Islet of Langerhans (tissue), 1 donor: ENCODE measurements at regions not wholly inside any gene's neighbourhood (a gene's known extent, or its start where the extent isn't known, plus 50 kb on each side); places are given as distances from the start of the nearest gene placed in this dataset.
"Not testable (repeated sequence)": the region's sequence is repeated elsewhere in the genome, so short reads cannot be mapped to it uniquely, and the experiment has no call there.

ENCODE experiments used
- FAIRE-seq: peaks from one replicate; lab custom pipeline; 2011; peaks lifted over from hg19 to GRCh38; lab: Jason Lieb, UNC

GRCh38 chr1:60808676-60809075, 273.7 kb upstream of the NFIA start:
- no peak for FAIRE-seq

DNA sequence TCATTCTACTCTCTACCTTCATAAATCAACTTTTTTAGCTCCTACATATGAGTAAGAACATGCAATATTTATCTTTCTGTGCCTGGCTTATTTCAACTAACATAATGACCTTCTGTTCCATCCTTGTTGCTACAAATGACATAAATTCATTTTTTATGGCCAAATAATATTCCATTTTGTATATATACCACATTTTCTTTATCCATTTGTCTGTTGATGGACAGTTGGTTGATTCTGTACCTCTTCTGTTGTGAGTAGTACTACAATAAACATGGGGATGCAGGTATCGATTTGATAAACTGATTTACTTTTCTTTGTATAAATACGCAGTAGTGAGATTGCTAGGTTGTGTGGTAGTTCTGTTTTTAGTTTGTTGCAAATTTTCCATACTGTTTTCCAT, 279.5 kb upstream of the NFIA start:
- no peak for FAIRE-seq

GRCh38 chr1:60797351-60797750, 285.0 kb upstream of the NFIA start:
- FAIRE-seq = no peak

GRCh38 chr1:60791226-60791625, 291.1 kb upstream of the NFIA start:
- FAIRE-seq = no peak

GRCh38 chr1:60773099-60773498, 309.3 kb upstream of the NFIA start:
- not testable (repeated sequence) for FAIRE-seq

DNA sequence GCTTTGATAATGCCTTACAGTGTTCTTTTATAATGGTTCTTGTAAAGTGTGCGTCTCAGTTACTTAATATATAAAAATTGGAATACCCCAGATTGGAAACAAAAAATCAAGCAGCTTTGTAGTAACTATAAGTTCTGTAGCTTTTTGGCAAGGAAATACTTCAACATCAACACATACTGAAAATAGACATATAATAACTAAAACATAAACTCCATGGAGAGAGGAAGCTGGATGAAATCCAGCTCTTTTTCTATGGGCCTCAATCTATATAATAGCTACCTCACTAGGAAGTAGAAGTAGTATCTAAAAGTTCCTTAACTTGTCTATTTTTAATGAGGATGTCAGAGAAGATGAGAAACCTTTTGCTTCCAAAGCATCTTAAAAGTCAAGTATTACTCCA, 313.3 kb upstream of the NFIA start:
- FAIRE-seq = no peak

- no peak for FAIRE-seq
Observed at GRCh38 chr1:60765204-60765603, 317.2 kb upstream of the NFIA start.

GRCh38 chr1:60764489-60764888, 317.9 kb upstream of the NFIA start:
- no peak for FAIRE-seq

DNA sequence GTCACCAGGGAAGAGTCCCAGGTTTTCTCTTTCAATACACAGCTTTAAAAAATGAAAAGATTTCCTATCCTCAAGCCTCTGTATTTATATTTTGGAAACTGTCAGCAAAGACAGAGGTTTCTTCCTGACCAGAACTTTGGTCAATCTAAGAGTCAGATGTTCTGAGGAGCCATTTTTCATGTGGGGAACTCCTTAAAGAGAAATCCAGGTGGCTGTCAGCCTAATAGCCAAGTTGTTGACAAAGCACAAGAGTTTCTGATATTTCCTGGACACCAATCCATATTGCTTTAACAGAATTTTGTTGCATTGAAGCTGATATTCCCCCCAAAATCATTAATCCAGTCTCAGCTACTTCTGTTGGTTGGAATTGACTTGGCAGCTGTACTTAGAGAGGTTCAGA, 318.6 kb upstream of the NFIA start:
- FAIRE-seq = no peak

DNA sequence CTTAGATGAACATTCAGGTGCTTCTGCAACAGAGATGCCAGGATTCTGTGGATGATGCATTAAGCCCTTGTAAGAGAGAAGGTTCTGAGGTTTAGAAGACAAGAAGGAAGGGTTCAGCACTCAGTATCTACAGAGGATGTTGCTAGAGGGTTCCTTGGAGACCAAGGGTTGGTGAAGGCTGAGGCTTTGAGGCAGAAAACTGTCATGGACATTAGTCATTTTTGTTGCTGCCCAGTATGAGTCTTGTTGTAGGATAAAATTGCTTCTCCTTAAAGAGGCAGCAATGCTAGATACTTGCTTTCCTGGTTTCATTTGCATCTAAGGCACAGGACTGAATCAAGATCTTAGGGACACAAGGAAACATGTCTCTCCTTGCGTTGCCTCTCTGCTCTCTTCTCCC, 319.4 kb upstream of the NFIA start:
- no peak for FAIRE-seq

DNA sequence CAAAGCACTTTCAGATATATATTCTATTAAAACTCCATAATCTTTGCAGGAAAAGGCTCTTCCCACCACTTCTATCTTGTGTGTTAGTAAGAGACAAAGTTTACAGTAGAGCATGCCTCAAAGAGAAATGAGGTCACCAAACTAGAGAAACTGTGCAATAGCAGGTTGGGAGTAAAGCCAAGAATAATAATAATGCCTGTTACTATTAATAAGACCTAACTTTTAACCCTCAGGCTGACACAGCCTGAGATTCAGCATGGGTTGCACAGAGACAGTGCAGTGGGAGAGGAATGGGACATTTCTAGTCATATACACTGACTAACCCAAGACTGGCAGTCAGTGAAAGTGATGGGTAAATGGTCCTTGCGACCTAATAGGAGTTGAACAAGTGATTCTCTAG, 320.2 kb upstream of the NFIA start:
- no peak for FAIRE-seq

GRCh38 chr1:60759291-60759690, 323.1 kb upstream of the NFIA start:
- FAIRE-seq = no peak

GRCh38 chr1:60757485-60757884, 324.9 kb upstream of the NFIA start:
- no peak for FAIRE-seq

GRCh38 chr1:60753036-60753900, 329.1 kb upstream of the NFIA start:
- no peak for FAIRE-seq

- no peak for FAIRE-seq
Observed at GRCh38 chr1:60751306-60751705, 331.1 kb upstream of the NFIA start.

DNA sequence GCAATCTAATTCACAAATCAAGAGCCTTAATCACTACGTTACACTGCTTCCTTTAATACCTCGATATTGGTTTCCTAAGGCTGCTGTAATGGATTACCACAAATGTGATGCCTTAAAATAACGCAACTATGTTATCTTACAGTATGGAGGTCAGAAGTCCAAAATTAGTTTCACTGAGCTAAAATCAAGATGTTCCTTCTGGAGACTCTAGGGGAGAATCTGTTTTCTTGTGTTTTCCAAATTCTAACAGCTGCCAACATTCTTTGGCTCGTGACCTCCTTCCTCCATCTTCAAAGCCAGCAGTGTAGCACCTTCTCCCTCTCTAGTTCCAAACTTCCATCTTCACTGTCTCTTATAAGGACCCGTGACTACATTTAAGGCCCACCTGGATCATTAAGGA, 335.0 kb upstream of the NFIA start:
- FAIRE-seq = no peak

DNA sequence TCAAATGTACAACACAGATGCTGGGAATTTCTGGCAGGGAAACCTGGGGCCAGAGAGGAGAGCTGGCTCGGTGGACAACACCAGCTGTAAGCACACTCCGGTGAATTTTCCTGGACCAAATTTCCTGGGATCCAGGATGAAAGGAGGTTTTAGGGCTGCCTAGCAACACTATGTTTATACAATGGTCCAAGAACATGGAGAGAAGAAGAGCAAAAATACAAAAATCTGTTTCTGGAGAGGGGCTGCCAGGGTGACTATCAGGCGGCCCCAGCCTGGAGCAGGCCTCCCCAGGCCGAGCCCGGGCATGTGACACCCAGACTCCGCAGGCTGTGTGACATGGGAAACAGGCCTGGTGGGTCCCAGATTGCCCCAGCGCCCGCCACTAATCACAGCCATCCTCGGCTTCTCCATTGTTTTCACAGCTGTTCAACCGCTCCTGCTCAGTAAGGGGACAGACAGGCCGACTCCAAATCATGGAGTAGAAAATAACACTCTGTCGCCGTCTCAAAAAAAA, 336.0 kb upstream of the NFIA start:
- FAIRE-seq = no peak

DNA sequence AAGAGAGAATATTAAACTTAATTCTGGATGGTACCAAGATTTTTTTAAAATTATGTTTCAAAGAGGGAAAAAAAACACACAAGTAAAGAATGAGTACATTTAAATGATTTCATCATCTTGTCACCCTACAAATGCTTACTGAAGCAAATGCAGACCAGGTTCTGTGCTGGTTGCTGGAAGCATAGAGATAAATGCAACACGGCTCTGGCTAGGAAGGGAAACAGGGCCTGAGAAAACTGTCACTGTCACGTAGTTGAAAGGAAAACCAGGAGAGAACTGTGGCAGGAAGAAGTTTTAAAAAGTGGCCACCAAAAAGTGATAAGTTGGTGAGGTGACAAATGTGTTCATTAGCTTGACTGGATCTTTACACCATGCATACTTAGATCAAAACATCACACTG, 336.9 kb upstream of the NFIA start:
- no peak for FAIRE-seq

GRCh38 chr1:60742339-60742738, 340.0 kb upstream of the NFIA start:
- FAIRE-seq = no peak

DNA sequence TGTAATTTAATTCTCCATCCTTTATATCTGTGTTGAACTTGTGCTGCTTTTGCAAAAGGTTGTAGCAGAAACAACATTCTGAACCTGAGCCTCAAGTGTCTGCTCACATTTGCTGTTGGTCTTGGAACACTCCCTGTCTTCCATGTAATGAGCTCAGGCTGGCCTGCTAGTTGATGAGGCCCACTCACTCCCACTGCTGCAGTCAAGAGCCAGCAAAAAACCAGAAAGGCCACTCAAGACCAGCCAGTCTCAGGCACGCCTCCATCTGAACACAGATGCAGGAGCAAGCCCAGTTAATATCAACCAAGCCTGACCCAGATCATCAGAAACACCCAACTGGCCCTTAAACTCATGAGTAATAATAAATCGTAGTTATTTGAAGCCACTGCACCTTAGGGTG, 342.2 kb upstream of the NFIA start:
- FAIRE-seq = no peak

DNA sequence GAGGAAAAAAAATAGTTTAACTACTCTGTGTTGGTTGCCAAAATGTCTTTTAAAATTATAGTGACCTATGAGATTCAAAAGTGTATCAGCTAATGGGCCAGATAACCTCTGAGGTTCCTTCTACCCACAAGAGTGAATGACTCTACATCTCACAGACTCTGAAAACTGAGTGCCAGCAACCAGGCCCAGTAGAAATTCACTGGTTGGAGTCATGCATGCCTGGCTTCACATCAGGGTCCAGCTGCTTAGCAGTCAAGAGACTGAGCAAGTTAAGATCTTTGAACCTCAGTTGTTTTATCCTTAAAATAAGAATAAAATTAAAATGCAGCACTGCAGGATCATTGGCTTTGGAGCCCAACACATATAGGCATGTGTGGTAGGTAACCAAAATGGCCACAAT, 342.6 kb upstream of the NFIA start:
- no peak for FAIRE-seq

GRCh38 chr1:60732977-60733401, 349.4 kb upstream of the NFIA start:
- FAIRE-seq = no peak

- no peak for FAIRE-seq
Observed at GRCh38 chr1:60731321-60731720, 351.0 kb upstream of the NFIA start.

- FAIRE-seq = no peak
Observed at GRCh38 chr1:60727552-60727951, 354.8 kb upstream of the NFIA start.
